ENCODE measurements at regions not wholly inside any gene's neighbourhood (a gene's known extent, or its start where the extent isn't known, plus 50 kb on each side); places are given as distances from the start of the nearest gene placed in this dataset.

DNA sequence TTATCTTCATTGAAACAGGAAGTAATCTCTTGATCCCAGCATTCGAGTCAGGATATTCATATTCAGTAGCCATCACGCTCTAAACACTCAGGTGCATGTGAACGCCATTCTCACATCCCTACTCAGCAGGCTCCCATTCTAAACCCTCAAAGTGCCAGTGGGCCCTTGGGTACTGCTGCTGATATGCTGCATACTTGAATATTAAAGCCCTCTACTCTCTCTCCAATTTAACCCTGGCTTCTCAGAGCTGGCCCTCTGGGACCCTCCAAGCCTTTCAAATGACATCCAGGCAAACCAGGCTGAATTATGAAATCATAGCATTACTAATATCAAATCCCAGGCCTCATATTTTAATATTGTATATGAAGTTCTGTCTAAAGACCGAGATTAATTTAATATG, 468.2 kb downstream of the NUF2 start:
- DNase-seq (ENCODE audit: extremely low read depth in 1 of 4, low spot score in 3 of 4) (no peak), FAIRE-seq (no peak), ATAC-seq (no peak)
- in situ Hi-C loops (cut with MboI), result no loop called here
- H3K9me1 ChIP-seq (ENCODE audit: control insufficient read depth, insufficient read depth, low read length), result no peaks in the 10 kb centered on the region
- H3K9ac ChIP-seq (ENCODE audit: insufficient read depth in 1 of 2, low read depth in 2 of 2, low read length in 2 of 2), result no peak overlapping the region
- H3K79me2 ChIP-seq (ENCODE audit: control insufficient read depth, insufficient read depth, low read length), result no peaks in the 10 kb centered on the region
- no peak overlapping the region for H3K27ac ChIP-seq (ENCODE audit: extremely low read depth, low read depth, low read length)
- TF ChIP-seq WHSC1 (IDR thresholded peaks at IDR 0.05; ENCODE audit: low read length), result no peak
- TF ChIP-seq, protein P1, sequence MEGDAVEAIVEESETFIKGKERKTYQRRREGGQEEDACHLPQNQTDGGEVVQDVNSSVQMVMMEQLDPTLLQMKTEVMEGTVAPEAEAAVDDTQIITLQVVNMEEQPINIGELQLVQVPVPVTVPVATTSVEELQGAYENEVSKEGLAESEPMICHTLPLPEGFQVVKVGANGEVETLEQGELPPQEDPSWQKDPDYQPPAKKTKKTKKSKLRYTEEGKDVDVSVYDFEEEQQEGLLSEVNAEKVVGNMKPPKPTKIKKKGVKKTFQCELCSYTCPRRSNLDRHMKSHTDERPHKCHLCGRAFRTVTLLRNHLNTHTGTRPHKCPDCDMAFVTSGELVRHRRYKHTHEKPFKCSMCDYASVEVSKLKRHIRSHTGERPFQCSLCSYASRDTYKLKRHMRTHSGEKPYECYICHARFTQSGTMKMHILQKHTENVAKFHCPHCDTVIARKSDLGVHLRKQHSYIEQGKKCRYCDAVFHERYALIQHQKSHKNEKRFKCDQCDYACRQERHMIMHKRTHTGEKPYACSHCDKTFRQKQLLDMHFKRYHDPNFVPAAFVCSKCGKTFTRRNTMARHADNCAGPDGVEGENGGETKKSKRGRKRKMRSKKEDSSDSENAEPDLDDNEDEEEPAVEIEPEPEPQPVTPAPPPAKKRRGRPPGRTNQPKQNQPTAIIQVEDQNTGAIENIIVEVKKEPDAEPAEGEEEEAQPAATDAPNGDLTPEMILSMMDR (IDR thresholded peaks at IDR 0.05 in 2 of 3, conservative IDR thresholded peaks at IDR 0.05 in 1 of 3; ENCODE audit: insufficient read depth in 2 of 3, low read depth in 1 of 3, low read length in 3 of 3), result no peak
- TF ChIP-seq PKNOX1 (IDR thresholded peaks at IDR 0.05), result no peak
- intact Hi-C loops (cut with micrococcal nuclease), result no loop called here
- H3K36me3 ChIP-seq (ENCODE audit: control insufficient read depth, insufficient read depth, low read length), result no peaks in the 10 kb centered on the region
- BruUV-seq (replicated peaks), result no TSS peak
- ChIA-PET POLR2A (no interaction called here), CTCF (ENCODE audit: low intra/inter-chr PET ratio) (no interaction called here)
- WGBS (ENCODE audit: insufficient coverage, low coverage, missing lambda C conversion rate), result 0% methylated on average over 4 of the region's 4 CpGs
- no peaks in the 10 kb centered on the region for H3K27me3 ChIP-seq (ENCODE audit: control insufficient read depth in 2 of 2, insufficient read depth in 2 of 2, low read length in 2 of 2)
- H3K4me3 ChIP-seq, result no peak overlapping the region
- no peak overlapping the region for H2AFZ ChIP-seq (ENCODE audit: low read depth, low read length)
- H3K4me1 ChIP-seq (replicated peaks in 1 of 2; ENCODE audit: control insufficient read depth in 2 of 2, insufficient read depth in 2 of 2, low read length in 2 of 2), result no peaks in the 10 kb centered on the region
- H4K20me1 ChIP-seq (replicated peaks; ENCODE audit: control insufficient read depth, insufficient read depth, low read length), result no peaks in the 10 kb centered on the region
- H3K4me2 ChIP-seq (ENCODE audit: insufficient read depth, low read length), result no peak overlapping the region
- 0 out of 2 replicates have a peak, but pooled peaks cover 1% of the 10 kb centered on the region for H3K9me3 ChIP-seq (replicated peaks; ENCODE audit: control insufficient read depth, insufficient read depth, low read depth, low read length)

GRCh38 chr1:163794551-163794950, 472.8 kb downstream of the NUF2 start:
- no peak for DNase-seq (ENCODE audit: extremely low read depth in 1 of 4, low spot score in 3 of 4)
- TF ChIP-seq FOXJ2 (tag; IDR thresholded peaks at IDR 0.05) (no peak), GATAD2A (IDR thresholded peaks at IDR 0.05) (no peak), ILK (tag; IDR thresholded peaks at IDR 0.05; ENCODE audit: borderline replicate concordance, low read depth) (no peak), TEAD2 (tag; IDR thresholded peaks at IDR 0.05) (no peak)
- no peak overlapping the region for H3K27ac ChIP-seq (ENCODE audit: extremely low read depth, low read depth, low read length)
- WGBS (ENCODE audit: insufficient coverage, low coverage, missing lambda C conversion rate), result 0% methylated on average over 3 of the region's 3 CpGs
- no peaks in the 10 kb centered on the region for H3K4me1 ChIP-seq (replicated peaks in 1 of 2; ENCODE audit: control insufficient read depth in 2 of 2, insufficient read depth in 2 of 2, low read length in 2 of 2)
- H4K20me1 ChIP-seq (replicated peaks; ENCODE audit: control insufficient read depth, insufficient read depth, low read length), result no peaks in the 10 kb centered on the region
- intact Hi-C loops (cut with micrococcal nuclease), result no loop called here
- no peak for ATAC-seq
- POLR2A ChIA-PET, result no interaction called here
- no peak overlapping the region for H3K9ac ChIP-seq (ENCODE audit: insufficient read depth in 1 of 2, low read depth in 2 of 2, low read length in 2 of 2)
- 0 out of 2 replicates have a peak, but pooled peaks cover 1% of the 10 kb centered on the region for H3K9me3 ChIP-seq (replicated peaks; ENCODE audit: control insufficient read depth, insufficient read depth, low read depth, low read length)
- in situ Hi-C loops (cut with MboI), result no loop called here
- CTCF ChIA-PET (ENCODE audit: low intra/inter-chr PET ratio), result no interaction called here
- H3K36me3 ChIP-seq (ENCODE audit: control insufficient read depth, insufficient read depth, low read length), result no peaks in the 10 kb centered on the region
- FAIRE-seq, result no peak
- H3K9me1 ChIP-seq (ENCODE audit: control insufficient read depth, insufficient read depth, low read length), result no peaks in the 10 kb centered on the region
- no peak overlapping the region for H2AFZ ChIP-seq (ENCODE audit: low read depth, low read length)
- H3K79me2 ChIP-seq (ENCODE audit: control insufficient read depth, insufficient read depth, low read length), result no peaks in the 10 kb centered on the region
- BruUV-seq (replicated peaks), result no TSS peak
- no peak overlapping the region for H3K4me3 ChIP-seq
- no peaks in the 10 kb centered on the region for H3K27me3 ChIP-seq (ENCODE audit: control insufficient read depth in 2 of 2, insufficient read depth in 2 of 2, low read length in 2 of 2)
- no peak overlapping the region for H3K4me2 ChIP-seq (ENCODE audit: insufficient read depth, low read length)

All from K562 (cell line).